IMR-90 (cell line): ENCODE measurements at regions not wholly inside any gene's neighbourhood (a gene's known extent, or its start where the extent isn't known, plus 50 kb on each side); places are given as distances from the start of the nearest gene placed in this dataset.

Experiments used
- ATAC-seq: fragments of 200-7000 bp; cut with Tn5 transposase; 2 replicates; pipeline ENCODE4 v1.9.1; 2020; ENCODE audit warnings: low read depth, mild to moderate bottlenecking, moderate library complexity
- BruUV-seq: library from RNA; stranded (reverse); fragments of 400-500 nt; replicated peaks from 2 replicates; lab custom pipeline; 2021; lab: Mats Ljungman, UMichigan
- CTCF ChIA-PET: fragments of 300-600 bp; formaldehyde crosslinking; extraction: SDS; loops from one replicate; lab custom pipeline; 2021; ENCODE audit warnings: antibody characterized with exemption; lab: Yijun Ruan, JAX
- POLR2A ChIA-PET: fragments of 300-600 bp; sonication (Branson Sonifier 250); formaldehyde crosslinking; loops from one replicate; lab custom pipeline; 2022; ENCODE audit warnings: antibody characterized with exemption; ENCODE audit not compliant: unreplicated experiment; lab: Charles Lee
- DNase-seq: peaks from one replicate; pipeline ENCODE4 v3.0.0; 2013
- H2AFZ ChIP-seq: replicated peaks from 2 replicates; pipeline ENCODE3; 2013; ENCODE audit warnings: low read length, mild to moderate bottlenecking; ENCODE audit not compliant: poor library complexity
- H2AK5ac ChIP-seq: 2 replicates; pipeline ENCODE4 v1.6.1; 2013; ENCODE audit warnings: low read depth, low read length, inconsistent platforms
- H2AK9ac ChIP-seq: replicated peaks from 2 replicates; pipeline ENCODE3; 2013; ENCODE audit warnings: mild to moderate bottlenecking, low read depth, low read length, moderate library complexity; ENCODE audit not compliant: poor library complexity
- H2BK120ac ChIP-seq: 2 replicates; pipeline ENCODE4 v1.6.1; 2013; ENCODE audit warnings: low read depth, low read length, inconsistent platforms
- H2BK15ac ChIP-seq: 3 replicates; pipeline ENCODE4 v1.6.1; 2013; ENCODE audit warnings: low read depth, low read length, inconsistent platforms
- H2BK20ac ChIP-seq: 2 replicates; pipeline ENCODE4 v1.6.1; 2013; ENCODE audit warnings: low read depth, mild to moderate bottlenecking, inconsistent platforms, low read length, moderate library complexity
- H2BK5ac ChIP-seq: 2 replicates; pipeline ENCODE4 v1.6.1; 2013; ENCODE audit warnings: mild to moderate bottlenecking, low read depth, low read length, inconsistent platforms; ENCODE audit not compliant: poor library complexity, severe bottlenecking
- H3K14ac ChIP-seq: replicated peaks from 2 replicates; pipeline ENCODE4 v1.6.1; 2013; ENCODE audit warnings: low read depth, low read length, inconsistent platforms
- H3K18ac ChIP-seq: 2 replicates; pipeline ENCODE4 v1.6.1; 2013; ENCODE audit warnings: low read depth, low read length, control low read depth
- H3K23ac ChIP-seq: 2 replicates; pipeline ENCODE4 v1.6.1; 2013; ENCODE audit warnings: low read depth, low read length, inconsistent platforms
- H3K27ac ChIP-seq: 2 replicates; pipeline ENCODE4 v1.5.1; 2013; ENCODE audit warnings: mild to moderate bottlenecking, control low read depth, low read length; ENCODE audit not compliant: insufficient read depth
- H3K27me3 ChIP-seq: 2 replicates; pipeline ENCODE4 v1.6.1; 2013; ENCODE audit warnings: low read length; ENCODE audit not compliant: control insufficient read depth, insufficient read depth
- H3K36me3 ChIP-seq: 2 replicates; pipeline ENCODE4 v1.6.1; 2013; ENCODE audit warnings: low read length, mixed read lengths; ENCODE audit not compliant: control insufficient read depth, insufficient read depth
- H3K4ac ChIP-seq: 2 replicates; pipeline ENCODE4 v1.6.1; 2013; ENCODE audit warnings: low read depth, low read length, inconsistent platforms
- H3K4me1 ChIP-seq: 2 replicates; pipeline ENCODE4 v1.6.1; 2013; ENCODE audit warnings: low read length, mixed read lengths; ENCODE audit not compliant: control insufficient read depth, insufficient read depth
- H3K4me2 ChIP-seq: 2 replicates; pipeline ENCODE4 v1.6.1; 2013; ENCODE audit warnings: low read depth, mild to moderate bottlenecking, control low read depth, low read length, moderate library complexity
- H3K4me3 ChIP-seq: 2 replicates; pipeline ENCODE4 v1.5.1; 2013; ENCODE audit warnings: low read depth, mild to moderate bottlenecking, control low read depth, low read length, moderate library complexity; ENCODE audit not compliant: insufficient read depth
- H3K56ac ChIP-seq: 2 replicates; pipeline ENCODE4 v1.6.1; 2013; ENCODE audit warnings: low read length, inconsistent platforms; ENCODE audit not compliant: insufficient read depth; ENCODE audit errors: extremely low read depth
- H3K79me1 ChIP-seq, 2 experiments: 2 replicates each; pipeline ENCODE4 v1.6.1; 2013; ENCODE audit warnings: low read length in 2 of 2, inconsistent platforms in 1 of 2, low read depth in 1 of 2
- H3K9ac ChIP-seq: 2 replicates; pipeline ENCODE4 v1.6.1; 2013; ENCODE audit warnings: low read depth, low read length, control low read depth
- H3K9me1 ChIP-seq: 2 replicates; pipeline ENCODE4 v1.6.1; 2013; ENCODE audit warnings: low read length, inconsistent platforms; ENCODE audit not compliant: insufficient read depth
- H3K9me3 ChIP-seq: 2 replicates; pipeline ENCODE4 v1.6.1; 2013; ENCODE audit warnings: low read length; ENCODE audit not compliant: control insufficient read depth, insufficient read depth
- H4K20me1 ChIP-seq: 2 replicates; pipeline ENCODE4 v1.6.1; 2013; ENCODE audit warnings: low read length, inconsistent platforms; ENCODE audit not compliant: insufficient read depth
- H4K5ac ChIP-seq: 2 replicates; pipeline ENCODE4 v1.6.1; 2013; ENCODE audit warnings: mild to moderate bottlenecking, low read depth, low read length, control low read depth
- H4K8ac ChIP-seq, 2 experiments: 2 replicates each; pipeline ENCODE4 v1.6.1; 2013; ENCODE audit warnings: low read depth in 2 of 2, low read length in 2 of 2, control low read depth in 1 of 2, inconsistent platforms in 1 of 2
- H4K91ac ChIP-seq: 2 replicates; pipeline ENCODE4 v1.6.1; 2013; ENCODE audit warnings: low read depth, low read length, inconsistent platforms; ENCODE audit not compliant: insufficient read depth
- BHLHE40 ChIP-seq: fragments of 150-350 bp; IDR thresholded peaks from 2 replicates; pipeline ENCODE4 v1.6.1; 2016; ENCODE audit warnings: mild to moderate bottlenecking, low read depth, low read length
- CEBPB ChIP-seq: IDR thresholded peaks from 2 replicates; pipeline ENCODE4 v1.6.1; 2012; ENCODE audit warnings: low read depth, low read length, improper control_type of control experiment
- CHD1 ChIP-seq: IDR thresholded peaks from 2 replicates; pipeline ENCODE4 v1.6.1; 2012; ENCODE audit warnings: low read depth, low read length, improper control_type of control experiment
- CTCF ChIP-seq: conservative IDR thresholded peaks from 2 replicates; pipeline ENCODE4 v1.5.1; 2012; ENCODE audit warnings: mild to moderate bottlenecking, low read depth, low read length, improper control_type of control experiment
- ELK1 ChIP-seq: fragments of 150-350 bp; IDR thresholded peaks from 2 replicates; pipeline ENCODE4 v1.6.1; 2016; ENCODE audit warnings: low read depth, mild to moderate bottlenecking, low read length, moderate library complexity, borderline replicate concordance
- FOS ChIP-seq: fragments of 150-350 bp; IDR thresholded peaks from 2 replicates; pipeline ENCODE4 v1.6.1; 2016; ENCODE audit warnings: low read depth, low read length
- MAFK ChIP-seq: IDR thresholded peaks from 2 replicates; pipeline ENCODE4 v1.6.1; 2012; ENCODE audit warnings: low read depth, low read length, improper control_type of control experiment
- MAZ ChIP-seq: IDR thresholded peaks from 2 replicates; pipeline ENCODE4 v1.6.1; 2012; ENCODE audit warnings: low read depth, mild to moderate bottlenecking, low read length, improper control_type of control experiment, moderate library complexity, borderline replicate concordance
- MXI1 ChIP-seq: IDR thresholded peaks from 2 replicates; pipeline ENCODE4 v1.6.1; 2012; ENCODE audit warnings: low read depth, mild to moderate bottlenecking, low read length, moderate library complexity, borderline replicate concordance
- NFE2L2 ChIP-seq: fragments of 150-350 bp; IDR thresholded peaks from 2 replicates; pipeline ENCODE4 v1.6.1; 2016; ENCODE audit warnings: low read depth, mild to moderate bottlenecking, low read length
- POLR2A ChIP-seq: IDR thresholded peaks from 2 replicates; pipeline ENCODE4 v1.6.1; 2012; ENCODE audit warnings: mild to moderate bottlenecking, low read depth, low read length
- RAD21 ChIP-seq: IDR thresholded peaks from 2 replicates; pipeline ENCODE4 v1.6.1; 2012; ENCODE audit warnings: low read length, improper control_type of control experiment
- RCOR1 ChIP-seq: IDR thresholded peaks from 2 replicates; pipeline ENCODE4 v1.6.1; 2012; ENCODE audit warnings: mild to moderate bottlenecking, low read length, improper control_type of control experiment; ENCODE audit not compliant: insufficient replicate concordance
- SMC3 ChIP-seq: fragments of 150-350 bp; IDR thresholded peaks from 2 replicates; pipeline ENCODE4 v1.6.1; 2016; ENCODE audit warnings: low read depth, mild to moderate bottlenecking, antibody characterized with exemption, low read length, moderate library complexity
- USF2 ChIP-seq: fragments of 150-350 bp; IDR thresholded peaks from 2 replicates; pipeline ENCODE4 v1.6.1; 2017; ENCODE audit warnings: mild to moderate bottlenecking, antibody characterized with exemption, low read length, low read depth
- WGBS, 2 experiments: methylation state at CpG; one replicate each; pipeline versions ENCODE4 v1.1.5 to v1.1.7; 2013; ENCODE audit warnings: missing lambda C conversion rate in 2 of 2; ENCODE audit not compliant: insufficient read length in 1 of 2; ENCODE audit errors: extremely low coverage in 2 of 2; 5-methylcytosine and 5-hydroxymethylcytosine counted together
- dilution Hi-C: fragments of 300-500 bp; cut with HindIII; formaldehyde crosslinking; loops from one replicate; pipeline ENCODE4 v1.14.3; 2018; ENCODE audit warnings: low sequenced_read_pairs; ENCODE audit not compliant: unreplicated experiment
- in situ Hi-C: fragments of 300-500 bp; cut with MboI; formaldehyde crosslinking; loops from 3 replicates; pipeline ENCODE4 v1.14.3; 2019; ENCODE audit warnings: low sequenced_read_pairs, inconsistent platforms, mixed read lengths
- intact Hi-C: fragments of 100-400 bp; cut with micrococcal nuclease; formaldehyde crosslinking; loops from 2 replicates; pipeline ENCODE4 v1.10.0; 2022

GRCh38 chr3:194280777-194281176 lies 70.4 kb downstream of the CPN2 start:
- no peak overlapping the region for H2AK5ac ChIP-seq
- ATAC-seq: no peak
- dilution Hi-C loops: no loop called here

More at GRCh38 chr3:194280777-194281176, 70.4 kb downstream of the CPN2 start:
- in situ Hi-C loops: no loop called here
- Histone ChIP-seq H4K5ac (no peak overlapping the region), H3K14ac (no peak overlapping the region), H3K9me3 (no peaks in the 10 kb centered on the region), H4K20me1 (no peaks in the 10 kb centered on the region), H3K18ac (no peak overlapping the region), H3K27ac (no peak overlapping the region), H3K36me3 (no peaks in the 10 kb centered on the region), H3K79me1 (no peaks in the 10 kb centered on the region), H3K9me1 (no peaks in the 10 kb centered on the region), H3K4me3 (no peak overlapping the region), H3K9ac (no peak overlapping the region), H3K27me3 (peaks cover 36% of the 10 kb centered on the region), H2BK20ac (no peak overlapping the region), H3K4me1 (peaks cover 10% of the 10 kb centered on the region; the same call in 1 of the 2 replicates), H3K23ac (no peak overlapping the region), H3K56ac (no peak overlapping the region), H3K4me2 (no peak overlapping the region), H3K4ac (no peak overlapping the region), H2BK5ac (no peak overlapping the region), H2AFZ (no peak overlapping the region), H4K91ac (no peak overlapping the region), H2BK15ac (no peak overlapping the region), H2AK9ac (no peak overlapping the region), H4K8ac (no peak overlapping the region), H2BK120ac (no peak overlapping the region)
- ChIA-PET POLR2A (no interaction called here), CTCF (interaction anchor here (1.2 kb wide), 1 partner anchor 84 kb away, joined by 6 read pairs; no protein-coding TSS in a partner anchor)
- no peak for TF ChIP-seq FOS
- TF ChIP-seq CHD1: no peak
- no peak for TF ChIP-seq POLR2A
- no peak for TF ChIP-seq BHLHE40
- TF ChIP-seq MXI1: no peak
- no peak for TF ChIP-seq CTCF
- TF ChIP-seq MAFK: no peak
- TF ChIP-seq NFE2L2: no peak
- TF ChIP-seq USF2: no peak
- no peak for TF ChIP-seq SMC3
- no peak for TF ChIP-seq RAD21
- TF ChIP-seq RCOR1: no peak
- no peak for TF ChIP-seq MAZ
- no peak for TF ChIP-seq ELK1
- TF ChIP-seq CEBPB: no peak
- no TSS peak for BruUV-seq
- WGBS, 2 experiments: 60% methylated on average over 1 of the region's 2 CpGs; no CpG with 5 or more reads in 1 of the 2 experiments
- no peak for DNase-seq
- intact Hi-C loops: no loop called here
